WI38 (cell line): ENCODE measurements at regions not wholly inside any gene's neighbourhood (a gene's known extent, or its start where the extent isn't known, plus 50 kb on each side); places are given as distances from the start of the nearest gene placed in this dataset.

Experiments
- H3K4me3 ChIP-seq: 2 replicates; pipeline ENCODE4 v1.5.1; 2011; ENCODE audit warnings: low read depth, mild to moderate bottlenecking, control low read depth, low read length
- TF ChIP-seq, protein P1 (sequence below): IDR thresholded peaks from 2 replicates; pipeline ENCODE4 v1.5.1; 2012; ENCODE audit warnings: low read depth, mild to moderate bottlenecking, control low read depth, low read length

- no peak overlapping the region for H3K4me3 ChIP-seq
- TF ChIP-seq, protein P1, sequence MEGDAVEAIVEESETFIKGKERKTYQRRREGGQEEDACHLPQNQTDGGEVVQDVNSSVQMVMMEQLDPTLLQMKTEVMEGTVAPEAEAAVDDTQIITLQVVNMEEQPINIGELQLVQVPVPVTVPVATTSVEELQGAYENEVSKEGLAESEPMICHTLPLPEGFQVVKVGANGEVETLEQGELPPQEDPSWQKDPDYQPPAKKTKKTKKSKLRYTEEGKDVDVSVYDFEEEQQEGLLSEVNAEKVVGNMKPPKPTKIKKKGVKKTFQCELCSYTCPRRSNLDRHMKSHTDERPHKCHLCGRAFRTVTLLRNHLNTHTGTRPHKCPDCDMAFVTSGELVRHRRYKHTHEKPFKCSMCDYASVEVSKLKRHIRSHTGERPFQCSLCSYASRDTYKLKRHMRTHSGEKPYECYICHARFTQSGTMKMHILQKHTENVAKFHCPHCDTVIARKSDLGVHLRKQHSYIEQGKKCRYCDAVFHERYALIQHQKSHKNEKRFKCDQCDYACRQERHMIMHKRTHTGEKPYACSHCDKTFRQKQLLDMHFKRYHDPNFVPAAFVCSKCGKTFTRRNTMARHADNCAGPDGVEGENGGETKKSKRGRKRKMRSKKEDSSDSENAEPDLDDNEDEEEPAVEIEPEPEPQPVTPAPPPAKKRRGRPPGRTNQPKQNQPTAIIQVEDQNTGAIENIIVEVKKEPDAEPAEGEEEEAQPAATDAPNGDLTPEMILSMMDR: no peak
Observed at GRCh38 chr2:228681979-228682378, 500.5 kb upstream of the SPHKAP start.

DNA sequence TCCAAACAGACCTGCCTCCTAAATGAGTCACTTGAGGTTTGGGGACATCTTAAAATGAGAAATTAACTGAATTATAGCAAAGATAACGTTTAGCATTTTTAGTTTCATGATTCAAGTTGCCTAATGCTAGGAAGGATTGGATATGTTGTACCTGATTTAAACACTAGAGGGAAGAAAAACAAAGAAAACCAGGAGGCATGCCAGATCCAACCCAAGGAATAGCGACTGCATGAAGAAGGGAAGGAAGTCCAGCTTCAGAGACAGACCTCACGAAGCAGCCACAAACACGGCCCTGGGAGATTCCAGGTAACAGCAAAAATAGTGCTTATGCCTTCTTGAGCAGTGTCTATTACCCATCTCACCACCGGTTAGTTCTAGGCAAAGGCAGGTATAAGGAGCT is 499.9 kb upstream of the SPHKAP start:
- TF ChIP-seq, protein P1: peak; percentile 25; the same call in 1 of the 2 replicates

DNA sequence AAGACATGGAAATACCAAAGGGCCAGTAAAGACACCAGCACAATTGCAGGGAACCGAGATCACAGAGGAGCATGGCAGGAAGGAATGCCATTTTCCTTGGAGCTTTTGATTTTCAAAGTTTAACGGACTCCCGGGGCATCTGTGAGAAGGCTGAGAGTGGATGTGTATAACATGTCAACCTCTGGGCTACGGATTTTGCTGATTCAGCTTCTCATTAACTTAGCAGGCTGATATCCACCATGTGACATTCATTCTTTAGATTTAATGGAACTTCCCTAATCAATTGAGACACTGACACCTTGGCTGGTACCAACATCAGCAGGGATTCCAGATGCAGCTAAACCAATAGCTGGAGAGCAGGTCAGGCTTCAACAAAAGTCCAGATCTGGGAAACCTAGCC is 496.6 kb upstream of the SPHKAP start:
- no peak overlapping the region for H3K4me3 ChIP-seq
- TF ChIP-seq, protein P1: no peak

More for the DNA sequence above, 499.9 kb upstream of the SPHKAP start:
- no peak overlapping the region for H3K4me3 ChIP-seq

DNA sequence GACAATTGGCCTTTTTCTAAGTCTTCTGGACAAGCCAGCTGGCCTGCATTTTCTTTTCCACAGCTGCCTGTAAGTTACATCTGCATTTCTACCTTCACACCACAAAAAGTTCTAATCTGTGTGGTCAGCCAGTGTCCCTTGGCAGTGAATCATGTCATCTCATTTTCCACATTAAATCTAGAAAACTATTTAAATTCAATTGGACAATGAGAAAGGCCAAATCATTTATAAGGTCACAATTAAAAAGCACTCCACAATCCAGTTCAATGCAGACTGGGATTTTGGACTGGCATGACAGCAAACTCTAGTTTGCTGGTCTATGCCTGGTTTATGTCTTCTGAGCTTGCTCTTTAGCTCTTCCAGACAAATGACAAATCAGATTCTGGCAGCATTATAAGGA is 494.2 kb upstream of the SPHKAP start:
- no peak overlapping the region for H3K4me3 ChIP-seq
- TF ChIP-seq, protein P1: no peak

DNA sequence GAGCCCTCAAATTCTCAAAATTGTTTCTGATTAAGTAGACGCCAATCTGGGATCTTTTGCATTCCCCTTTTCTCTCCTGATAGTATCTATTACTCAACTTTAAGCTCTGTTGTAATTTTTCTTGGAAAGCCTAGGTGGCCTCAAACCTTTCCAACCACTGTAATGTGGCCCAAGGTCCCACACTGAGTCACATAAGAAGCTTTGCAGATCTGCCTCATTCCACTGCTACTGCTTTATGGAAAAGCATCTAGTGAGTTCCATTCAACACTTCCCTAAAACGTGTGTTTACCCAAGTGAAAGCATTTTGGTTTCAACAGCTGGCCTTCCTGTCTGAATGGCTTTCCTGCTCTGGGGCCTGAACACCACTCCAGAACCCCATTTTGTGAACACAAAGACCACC is 493.6 kb upstream of the SPHKAP start:
- no peak overlapping the region for H3K4me3 ChIP-seq
- TF ChIP-seq, protein P1: no peak

DNA sequence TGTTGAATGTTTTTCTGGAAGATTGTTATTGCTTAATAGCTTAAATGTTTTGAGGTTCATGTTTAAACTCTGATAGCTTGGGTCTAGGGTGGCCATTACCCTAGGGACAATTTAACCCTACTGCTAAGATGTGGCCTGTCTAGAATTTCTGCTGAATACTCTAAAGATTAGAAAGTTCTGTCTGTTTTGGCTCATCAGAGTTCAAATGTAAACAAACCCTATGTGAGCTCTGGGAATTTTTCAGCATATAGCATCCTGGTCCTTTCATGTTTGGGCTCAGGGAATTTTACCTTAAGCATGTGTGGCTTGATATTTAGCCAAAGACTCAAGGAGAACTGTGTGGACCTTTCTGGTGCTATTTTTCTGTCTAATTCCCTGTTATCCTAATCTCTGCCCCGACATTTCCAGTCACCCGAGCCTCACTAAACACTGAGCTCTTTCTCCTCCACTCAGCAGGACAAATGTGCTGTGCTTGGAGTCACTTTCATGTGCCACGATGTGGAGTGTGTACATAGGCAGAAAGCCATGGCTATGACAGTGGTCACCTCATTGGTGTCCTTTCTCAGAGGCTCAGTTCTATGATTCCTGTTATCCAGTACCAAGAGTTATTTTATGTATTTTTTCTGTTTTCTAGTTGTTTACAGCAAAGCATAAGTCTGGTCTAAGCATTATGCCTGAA is 492.5 kb upstream of the SPHKAP start:
- no peak overlapping the region for H3K4me3 ChIP-seq
- TF ChIP-seq, protein P1: no peak

DNA sequence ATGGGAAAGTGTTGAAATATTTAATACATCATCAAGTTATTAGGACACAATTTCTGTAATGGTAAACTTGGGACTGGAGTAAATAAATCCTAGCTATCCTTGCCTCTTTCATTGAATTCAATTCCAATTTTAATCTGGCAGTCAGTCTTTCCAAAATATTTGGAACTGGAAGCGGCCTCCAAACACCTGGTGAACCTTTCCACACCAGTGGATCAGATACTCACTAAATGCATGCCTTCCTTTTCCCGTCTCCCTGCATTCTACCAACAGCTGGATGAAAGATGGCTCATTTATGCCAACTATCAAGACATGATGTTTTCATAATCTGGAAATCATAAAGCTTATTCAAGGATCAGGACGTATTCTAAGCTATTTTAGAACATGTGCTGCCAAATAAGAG is 488.2 kb upstream of the SPHKAP start:
- TF ChIP-seq, protein P1: no peak
- H3K4me3 ChIP-seq: no peak overlapping the region
